GM23338 (cell line): ENCODE measurements at regions not wholly inside any gene's neighbourhood (a gene's known extent, or its start where the extent isn't known, plus 50 kb on each side); places are given as distances from the start of the nearest gene placed in this dataset.

Experiments
- ATAC-seq: fragments of 200-7000 bp; cut with Tn5 transposase; 3 replicates; pipeline ENCODE4 v1.9.1; 2020
- DNase-seq: peaks from one replicate; pipeline ENCODE4 v3.0.0-alpha.2; 2015; ENCODE audit warnings: low spot score
- H2AFZ ChIP-seq: fragments of 200-600 bp; sonication (generic); 2 replicates; pipeline ENCODE4 v1.8.0; 2016; ENCODE audit warnings: antibody characterized with exemption, mild to moderate bottlenecking, moderate library complexity
- H3F3A ChIP-seq: fragments of 200-600 bp; sonication (generic); replicated peaks from 2 replicates; pipeline ENCODE4 v1.8.0; 2017; ENCODE audit warnings: antibody characterized with exemption, mixed run types, low read depth
- H3K27ac ChIP-seq: fragments of 200-600 bp; sonication (generic); 2 replicates; pipeline ENCODE4 v1.6.1; 2016; ENCODE audit warnings: low read depth
- H3K27me3 ChIP-seq: fragments of 200-600 bp; sonication (generic); 2 replicates; pipeline ENCODE4 v1.8.0; 2016; ENCODE audit warnings: mild to moderate bottlenecking, mixed run types, moderate library complexity; ENCODE audit not compliant: insufficient read depth
- H3K36me3 ChIP-seq: fragments of 200-600 bp; sonication (generic); 2 replicates; pipeline ENCODE4 v1.8.0; 2016; ENCODE audit warnings: mild to moderate bottlenecking; ENCODE audit not compliant: insufficient read depth
- H3K4me1 ChIP-seq: fragments of 200-600 bp; sonication (generic); 2 replicates; pipeline ENCODE4 v1.8.0; 2016; ENCODE audit warnings: mild to moderate bottlenecking, moderate library complexity; ENCODE audit not compliant: insufficient read depth
- H3K4me2 ChIP-seq: fragments of 200-600 bp; sonication (generic); 2 replicates; pipeline ENCODE4 v1.7.1; 2017; ENCODE audit warnings: mixed run types
- H3K4me3 ChIP-seq: fragments of 200-600 bp; sonication (generic); 2 replicates; pipeline ENCODE4 v1.6.1; 2016; ENCODE audit warnings: mixed run types
- H3K79me2 ChIP-seq: fragments of 200-600 bp; sonication (generic); replicated peaks from 2 replicates; pipeline ENCODE4 v1.8.0; 2017; ENCODE audit warnings: mild to moderate bottlenecking; ENCODE audit not compliant: insufficient read depth
- H3K9me2 ChIP-seq: fragments of 200-600 bp; sonication (generic); 2 replicates; pipeline ENCODE4 v1.8.0; 2017; ENCODE audit not compliant: insufficient read depth
- H4K20me1 ChIP-seq: fragments of 200-600 bp; sonication (generic); replicated peaks from 2 replicates; pipeline ENCODE4 v1.8.0; 2017; ENCODE audit warnings: mild to moderate bottlenecking; ENCODE audit not compliant: insufficient read depth
- H3K27ac Mint-ChIP-seq: 2 replicates; pipeline ENCODE4 v1.8.0; 2020; ENCODE audit warnings: inconsistent platforms, mild to moderate bottlenecking, moderate library complexity, mixed read lengths
- H3K27me3 Mint-ChIP-seq: 3 replicates; pipeline ENCODE4 v1.8.0; 2022; ENCODE audit warnings: low read depth, mild to moderate bottlenecking, moderate library complexity, mixed read lengths, inconsistent platforms; ENCODE audit not compliant: insufficient read depth, poor library complexity
- H3K36me3 Mint-ChIP-seq: 3 replicates; pipeline ENCODE4 v1.8.0; 2021; ENCODE audit warnings: low read depth, mild to moderate bottlenecking, inconsistent platforms, moderate library complexity, mixed read lengths
- H3K4me1 Mint-ChIP-seq: 3 replicates; pipeline ENCODE4 v1.8.0; 2020; ENCODE audit warnings: mild to moderate bottlenecking, inconsistent platforms, mixed read lengths
- H3K4me3 Mint-ChIP-seq: 3 replicates; pipeline ENCODE4 v1.8.0; 2021; ENCODE audit warnings: moderate library complexity, mild to moderate bottlenecking, inconsistent platforms, mixed read lengths
- H3K9me3 Mint-ChIP-seq: 3 replicates; pipeline ENCODE4 v1.8.0; 2020; ENCODE audit warnings: moderate library complexity, mild to moderate bottlenecking, inconsistent platforms, mixed read lengths
- CREB1 ChIP-seq: fragments of 250-450 bp; sonication (Bioruptor Pico); IDR thresholded peaks from 2 replicates; pipeline ENCODE4 v1.5.0; 2020; ENCODE audit warnings: low read depth, mild to moderate bottlenecking, moderate library complexity
- EZH2 ChIP-seq: fragments of 200-600 bp; sonication (generic); IDR thresholded peaks from one replicate; pipeline ENCODE4 v1.8.0; 2017; ENCODE audit warnings: antibody characterized with exemption, mild to moderate bottlenecking, low read depth; ENCODE audit not compliant: unreplicated experiment
- EZH2phosphoT487 ChIP-seq: fragments of 200-600 bp; sonication (generic); IDR thresholded peaks from one replicate; pipeline ENCODE4 v1.8.1; 2018; ENCODE audit warnings: antibody characterized with exemption; ENCODE audit not compliant: unreplicated experiment
- NANOG ChIP-seq: IDR thresholded peaks from 2 replicates; pipeline ENCODE4 v1.6.1; 2016; ENCODE audit warnings: antibody characterized with exemption, borderline replicate concordance
- POLR2AphosphoS5 ChIP-seq: IDR thresholded peaks from 2 replicates; pipeline ENCODE4 v1.6.1; 2016; ENCODE audit warnings: antibody characterized with exemption, low read depth
- REST ChIP-seq: IDR thresholded peaks from one replicate; pipeline ENCODE4 v1.6.1; 2018; ENCODE audit warnings: antibody characterized with exemption; ENCODE audit not compliant: unreplicated experiment
- STAT1 ChIP-seq: IDR thresholded peaks from one replicate; pipeline ENCODE4 v1.6.1; 2016; ENCODE audit warnings: antibody characterized with exemption; ENCODE audit not compliant: unreplicated experiment
- ZNF114 ChIP-seq: fragments of 250-450 bp; sonication (Bioruptor Pico); IDR thresholded peaks from 2 replicates; pipeline ENCODE4 v1.5.0; 2020; ENCODE audit warnings: mild to moderate bottlenecking, moderate library complexity
- ZNF331 ChIP-seq: fragments of 250-450 bp; sonication (Bioruptor Pico); IDR thresholded peaks from 2 replicates; pipeline ENCODE4 v1.5.0; 2020; ENCODE audit warnings: low read depth, mild to moderate bottlenecking, moderate library complexity
- TF ChIP-seq, protein P1 (sequence below): fragments of 250-450 bp; sonication (Bioruptor Pico); IDR thresholded peaks from 2 replicates; pipeline ENCODE4 v1.5.0; 2020; ENCODE audit warnings: mild to moderate bottlenecking, moderate library complexity
- TF ChIP-seq, protein P2 (sequence below): IDR thresholded peaks from 2 replicates; pipeline ENCODE4 v1.6.1; 2016; ENCODE audit warnings: antibody characterized with exemption

- TF ChIP-seq EZH2phosphoT487 (no peak), NANOG (no peak), EZH2 (no peak), CREB1 (CRISPR knock-in tag) (no peak), STAT1 (no peak), ZNF331 (CRISPR knock-in tag) (no peak), REST (no peak)
These were observed 362.4 kb upstream of the ZNF32 start (continued) for GRCh38 chr10:44010873-44011602.

DNA sequence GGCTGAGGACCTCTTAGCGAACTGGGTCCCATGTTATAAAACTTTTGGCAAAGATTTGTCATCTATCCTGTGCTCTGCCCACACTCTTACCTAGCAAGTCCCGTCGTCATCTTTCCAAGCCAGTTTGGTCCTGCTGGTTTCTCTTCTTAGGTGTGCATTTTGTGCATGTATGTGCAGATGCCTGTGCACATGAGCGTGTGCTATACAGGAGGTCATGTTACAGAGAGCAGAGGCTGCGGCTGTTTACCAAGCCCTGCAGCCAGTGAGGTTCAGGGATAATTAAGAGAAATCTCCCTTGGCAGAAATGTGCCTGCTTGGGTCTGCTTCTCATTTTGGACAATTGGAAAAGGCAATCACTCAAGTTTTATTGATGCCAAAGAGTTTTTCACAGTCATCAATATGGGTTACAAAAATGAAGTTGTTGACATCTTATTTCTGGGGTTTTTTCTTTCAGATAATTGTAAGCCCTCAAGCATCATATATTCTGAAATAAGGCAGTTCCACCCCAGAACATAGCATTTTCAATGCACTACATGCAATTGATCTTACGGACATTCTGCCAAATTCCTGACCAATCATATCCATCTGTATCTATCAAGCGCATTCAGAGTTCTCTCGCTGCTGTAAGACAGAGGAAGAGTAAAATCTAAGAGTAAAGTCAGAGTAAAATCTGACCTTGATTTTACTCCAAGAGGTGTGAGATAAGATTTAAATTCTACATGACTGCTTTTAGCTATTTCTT is 361.4 kb upstream of the ZNF32 start:
- no peaks in the 10 kb centered on the region for H3K36me3 ChIP-seq
- Mint-ChIP-seq H3K27me3 (peaks cover 3% of the 10 kb centered on the region), H3K4me3 (no peak overlapping the region), H3K27ac (no peak overlapping the region), H3K4me1 (no peaks in the 10 kb centered on the region; the same call in 2 of the 3 replicates), H3K36me3 (no peaks in the 10 kb centered on the region; the same call in 2 of the 3 replicates), H3K9me3 (no peaks in the 10 kb centered on the region; the same call in 2 of the 3 replicates)
- H3K27ac ChIP-seq: no peak overlapping the region
- H3K4me1 ChIP-seq: no peaks in the 10 kb centered on the region
- H3K27me3 ChIP-seq: no peaks in the 10 kb centered on the region
- H3F3A ChIP-seq: no peaks in the 10 kb centered on the region
- no peak overlapping the region for H2AFZ ChIP-seq
- DNase-seq (no peak), ATAC-seq (no peak)
- 0 out of 2 replicates have a peak, but pooled peaks cover 4% of the 10 kb centered on the region for H3K9me2 ChIP-seq
- no peak overlapping the region for H3K4me2 ChIP-seq
- no peak overlapping the region for H3K4me3 ChIP-seq
- no peaks in the 10 kb centered on the region for H3K79me2 ChIP-seq
- no peaks in the 10 kb centered on the region for H4K20me1 ChIP-seq
- no peak for TF ChIP-seq POLR2AphosphoS5
- no peak for TF ChIP-seq STAT1
- TF ChIP-seq CREB1 (CRISPR knock-in tag): no peak
- no peak for TF ChIP-seq ZNF114 (CRISPR knock-in tag)
- TF ChIP-seq, protein P1, sequence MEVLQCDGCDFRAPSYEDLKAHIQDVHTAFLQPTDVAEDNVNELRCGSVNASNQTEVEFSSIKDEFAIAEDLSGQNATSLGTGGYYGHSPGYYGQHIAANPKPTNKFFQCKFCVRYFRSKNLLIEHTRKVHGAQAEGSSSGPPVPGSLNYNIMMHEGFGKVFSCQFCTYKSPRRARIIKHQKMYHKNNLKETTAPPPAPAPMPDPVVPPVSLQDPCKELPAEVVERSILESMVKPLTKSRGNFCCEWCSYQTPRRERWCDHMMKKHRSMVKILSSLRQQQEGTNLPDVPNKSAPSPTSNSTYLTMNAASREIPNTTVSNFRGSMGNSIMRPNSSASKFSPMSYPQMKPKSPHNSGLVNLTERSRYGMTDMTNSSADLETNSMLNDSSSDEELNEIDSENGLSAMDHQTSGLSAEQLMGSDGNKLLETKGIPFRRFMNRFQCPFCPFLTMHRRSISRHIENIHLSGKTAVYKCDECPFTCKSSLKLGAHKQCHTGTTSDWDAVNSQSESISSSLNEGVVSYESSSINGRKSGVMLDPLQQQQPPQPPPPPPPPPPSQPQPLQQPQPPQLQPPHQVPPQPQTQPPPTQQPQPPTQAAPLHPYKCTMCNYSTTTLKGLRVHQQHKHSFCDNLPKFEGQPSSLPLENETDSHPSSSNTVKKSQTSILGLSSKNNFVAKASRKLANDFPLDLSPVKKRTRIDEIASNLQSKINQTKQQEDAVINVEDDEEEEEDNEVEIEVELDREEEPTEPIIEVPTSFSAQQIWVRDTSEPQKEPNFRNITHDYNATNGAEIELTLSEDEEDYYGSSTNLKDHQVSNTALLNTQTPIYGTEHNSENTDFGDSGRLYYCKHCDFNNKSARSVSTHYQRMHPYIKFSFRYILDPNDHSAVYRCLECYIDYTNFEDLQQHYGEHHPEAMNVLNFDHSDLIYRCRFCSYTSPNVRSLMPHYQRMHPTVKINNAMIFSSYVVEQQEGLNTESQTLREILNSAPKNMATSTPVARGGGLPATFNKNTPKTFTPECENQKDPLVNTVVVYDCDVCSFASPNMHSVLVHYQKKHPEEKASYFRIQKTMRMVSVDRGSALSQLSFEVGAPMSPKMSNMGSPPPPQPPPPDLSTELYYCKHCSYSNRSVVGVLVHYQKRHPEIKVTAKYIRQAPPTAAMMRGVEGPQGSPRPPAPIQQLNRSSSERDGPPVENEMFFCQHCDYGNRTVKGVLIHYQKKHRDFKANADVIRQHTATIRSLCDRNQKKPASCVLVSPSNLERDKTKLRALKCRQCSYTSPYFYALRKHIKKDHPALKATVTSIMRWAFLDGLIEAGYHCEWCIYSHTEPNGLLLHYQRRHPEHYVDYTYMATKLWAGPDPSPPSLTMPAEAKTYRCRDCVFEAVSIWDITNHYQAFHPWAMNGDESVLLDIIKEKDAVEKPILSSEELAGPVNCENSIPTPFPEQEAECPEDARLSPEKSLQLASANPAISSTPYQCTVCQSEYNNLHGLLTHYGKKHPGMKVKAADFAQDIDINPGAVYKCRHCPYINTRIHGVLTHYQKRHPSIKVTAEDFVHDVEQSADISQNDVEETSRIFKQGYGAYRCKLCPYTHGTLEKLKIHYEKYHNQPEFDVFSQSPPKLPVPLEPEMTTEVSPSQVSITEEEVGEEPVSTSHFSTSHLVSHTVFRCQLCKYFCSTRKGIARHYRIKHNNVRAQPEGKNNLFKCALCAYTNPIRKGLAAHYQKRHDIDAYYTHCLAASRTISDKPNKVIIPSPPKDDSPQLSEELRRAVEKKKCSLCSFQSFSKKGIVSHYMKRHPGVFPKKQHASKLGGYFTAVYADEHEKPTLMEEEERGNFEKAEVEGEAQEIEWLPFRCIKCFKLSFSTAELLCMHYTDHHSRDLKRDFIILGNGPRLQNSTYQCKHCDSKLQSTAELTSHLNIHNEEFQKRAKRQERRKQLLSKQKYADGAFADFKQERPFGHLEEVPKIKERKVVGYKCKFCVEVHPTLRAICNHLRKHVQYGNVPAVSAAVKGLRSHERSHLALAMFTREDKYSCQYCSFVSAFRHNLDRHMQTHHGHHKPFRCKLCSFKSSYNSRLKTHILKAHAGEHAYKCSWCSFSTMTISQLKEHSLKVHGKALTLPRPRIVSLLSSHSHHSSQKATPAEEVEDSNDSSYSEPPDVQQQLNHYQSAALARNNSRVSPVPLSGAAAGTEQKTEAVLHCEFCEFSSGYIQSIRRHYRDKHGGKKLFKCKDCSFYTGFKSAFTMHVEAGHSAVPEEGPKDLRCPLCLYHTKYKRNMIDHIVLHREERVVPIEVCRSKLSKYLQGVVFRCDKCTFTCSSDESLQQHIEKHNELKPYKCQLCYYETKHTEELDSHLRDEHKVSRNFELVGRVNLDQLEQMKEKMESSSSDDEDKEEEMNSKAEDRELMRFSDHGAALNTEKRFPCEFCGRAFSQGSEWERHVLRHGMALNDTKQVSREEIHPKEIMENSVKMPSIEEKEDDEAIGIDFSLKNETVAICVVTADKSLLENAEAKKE (CRISPR knock-in tag): no peak
- TF ChIP-seq, protein P2, sequence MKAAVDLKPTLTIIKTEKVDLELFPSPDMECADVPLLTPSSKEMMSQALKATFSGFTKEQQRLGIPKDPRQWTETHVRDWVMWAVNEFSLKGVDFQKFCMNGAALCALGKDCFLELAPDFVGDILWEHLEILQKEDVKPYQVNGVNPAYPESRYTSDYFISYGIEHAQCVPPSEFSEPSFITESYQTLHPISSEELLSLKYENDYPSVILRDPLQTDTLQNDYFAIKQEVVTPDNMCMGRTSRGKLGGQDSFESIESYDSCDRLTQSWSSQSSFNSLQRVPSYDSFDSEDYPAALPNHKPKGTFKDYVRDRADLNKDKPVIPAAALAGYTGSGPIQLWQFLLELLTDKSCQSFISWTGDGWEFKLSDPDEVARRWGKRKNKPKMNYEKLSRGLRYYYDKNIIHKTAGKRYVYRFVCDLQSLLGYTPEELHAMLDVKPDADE: no peak
- no peak for TF ChIP-seq EZH2
- no peak for TF ChIP-seq NANOG
